Body of pancreas (tissue), 4 donors: ENCODE measurements at regions not wholly inside any gene's neighbourhood (a gene's known extent, or its start where the extent isn't known, plus 50 kb on each side); places are given as distances from the start of the nearest gene placed in this dataset.

Experiments
- POLR2A ChIP-seq, 3 donors: fragments of 450-650 bp; IDR thresholded peaks; one replicate each; pipeline ENCODE4 v1.6.1; 2016; ENCODE audit warnings: antibody characterized with exemption in 3 of 3, mild to moderate bottlenecking in 2 of 3
- TF ChIP-seq, protein P1 (sequence below), 7 experiments: fragments of 450-650 bp in 4 of 7; fragments of 200-600 bp in 3 of 7; sonication (generic) in 3 of 7; IDR thresholded peaks; one replicate each; pipeline ENCODE4 v1.5.1; 2016 to 2019; ENCODE audit warnings: antibody characterized with exemption in 7 of 7

DNA sequence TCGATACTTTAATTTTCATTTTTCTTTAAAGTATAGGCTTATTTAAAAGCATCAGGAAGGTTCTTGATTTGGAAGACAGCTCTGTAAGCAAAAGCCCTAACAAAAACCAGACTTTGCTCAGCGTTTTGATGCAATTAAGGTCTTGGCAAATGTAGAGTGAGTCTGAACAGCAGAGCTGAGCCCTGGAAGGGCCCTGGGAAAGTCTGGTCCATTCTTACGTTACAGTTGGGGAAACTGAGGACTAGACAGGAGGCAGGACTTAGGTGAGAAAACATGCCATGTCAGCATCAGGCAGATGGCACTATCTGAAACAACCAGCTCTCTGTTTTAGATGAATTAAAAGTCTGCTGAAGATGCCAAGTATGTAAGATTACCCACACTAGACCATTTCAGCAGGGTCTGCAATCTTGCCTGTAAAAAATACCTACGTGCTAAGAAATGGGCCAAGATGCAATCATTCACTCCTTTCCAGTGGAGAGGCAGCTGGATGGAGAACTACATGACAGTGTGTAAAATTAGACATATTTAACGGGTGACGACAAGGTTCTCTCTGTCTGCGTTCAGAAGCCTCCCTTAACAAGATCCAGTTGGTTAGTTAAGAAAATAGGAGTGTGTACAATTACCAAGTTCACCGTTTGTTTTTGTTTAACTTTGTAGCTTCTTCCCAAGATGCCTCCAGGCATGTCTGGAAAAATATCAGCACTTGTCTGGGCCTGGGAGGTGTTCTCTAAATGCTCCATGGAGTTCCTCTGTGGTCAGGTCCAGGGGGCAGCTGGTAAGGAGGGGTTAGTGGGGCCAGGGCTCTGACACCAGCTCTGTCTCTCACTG lies 502.3 kb upstream of the ZMIZ1 start:
- TF ChIP-seq, protein P1, sequence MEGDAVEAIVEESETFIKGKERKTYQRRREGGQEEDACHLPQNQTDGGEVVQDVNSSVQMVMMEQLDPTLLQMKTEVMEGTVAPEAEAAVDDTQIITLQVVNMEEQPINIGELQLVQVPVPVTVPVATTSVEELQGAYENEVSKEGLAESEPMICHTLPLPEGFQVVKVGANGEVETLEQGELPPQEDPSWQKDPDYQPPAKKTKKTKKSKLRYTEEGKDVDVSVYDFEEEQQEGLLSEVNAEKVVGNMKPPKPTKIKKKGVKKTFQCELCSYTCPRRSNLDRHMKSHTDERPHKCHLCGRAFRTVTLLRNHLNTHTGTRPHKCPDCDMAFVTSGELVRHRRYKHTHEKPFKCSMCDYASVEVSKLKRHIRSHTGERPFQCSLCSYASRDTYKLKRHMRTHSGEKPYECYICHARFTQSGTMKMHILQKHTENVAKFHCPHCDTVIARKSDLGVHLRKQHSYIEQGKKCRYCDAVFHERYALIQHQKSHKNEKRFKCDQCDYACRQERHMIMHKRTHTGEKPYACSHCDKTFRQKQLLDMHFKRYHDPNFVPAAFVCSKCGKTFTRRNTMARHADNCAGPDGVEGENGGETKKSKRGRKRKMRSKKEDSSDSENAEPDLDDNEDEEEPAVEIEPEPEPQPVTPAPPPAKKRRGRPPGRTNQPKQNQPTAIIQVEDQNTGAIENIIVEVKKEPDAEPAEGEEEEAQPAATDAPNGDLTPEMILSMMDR (IDR thresholded peaks at IDR 0.05), result no peak
- no peak for TF ChIP-seq POLR2A (IDR thresholded peaks at IDR 0.05)
